HEK293 (cell line): ENCODE measurements at regions not wholly inside any gene's neighbourhood (a gene's known extent, or its start where the extent isn't known, plus 50 kb on each side); places are given as distances from the start of the nearest gene placed in this dataset.

ENCODE experiments used
- CTCF ChIA-PET: fragments of 350-600 bp; formaldehyde crosslinking; extraction: SDS; loops from one replicate; lab custom pipeline; 2021; ENCODE audit warnings: antibody characterized with exemption; lab: Yijun Ruan, JAX
- POLR2A ChIA-PET: fragments of 300-600 bp; formaldehyde crosslinking; extraction: SDS; loops from one replicate; lab custom pipeline; 2020; ENCODE audit warnings: antibody characterized with exemption, inconsistent platforms; lab: Yijun Ruan, JAX
- H3K27ac ChIP-seq: fragments of 200-500 bp; sonication (Bioruptor generic); 2 replicates; pipeline ENCODE4 v1.5.1; 2014; ENCODE audit warnings: low read depth, low read length, control low read depth, inconsistent platforms; ENCODE audit errors: extremely low read depth
- H3K36me3 ChIP-seq, 2 experiments: fragments of 200-500 bp in 1 of 2; sonication (Bioruptor generic) in 1 of 2; 1 replicate in 1 of 2; 2 replicates in 1 of 2; pipeline ENCODE4 v1.5.1; 2014 to 2017; ENCODE audit warnings: inconsistent platforms in 2 of 2, low read length in 2 of 2; ENCODE audit not compliant: control insufficient read depth in 2 of 2, insufficient read depth in 1 of 2
- H3K4me1 ChIP-seq: fragments of 200-500 bp; sonication (Bioruptor generic); 2 replicates; pipeline ENCODE4 v1.5.1; 2014; ENCODE audit warnings: mild to moderate bottlenecking, low read length, inconsistent platforms; ENCODE audit not compliant: control insufficient read depth, insufficient read depth
- H3K4me3 ChIP-seq: 2 replicates; pipeline ENCODE4 v1.5.1; 2011; ENCODE audit warnings: low read depth, mild to moderate bottlenecking, control low read depth, low read length, moderate library complexity
- H3K9me3 ChIP-seq: fragments of 200-500 bp; sonication (Bioruptor generic); 2 replicates; pipeline ENCODE4 v1.5.1; 2014; ENCODE audit warnings: low read depth, low read length, inconsistent platforms; ENCODE audit not compliant: control insufficient read depth, insufficient read depth
- GLI4 ChIP-seq: fragments of 450-650 bp; formaldehyde crosslinking; IDR thresholded peaks from 2 replicates; pipeline ENCODE4 v1.5.1; 2016; ENCODE audit warnings: missing biosample characterization, missing genetic modification characterization
- KLF8 ChIP-seq: fragments of 450-650 bp; formaldehyde crosslinking; IDR thresholded peaks from 2 replicates; pipeline ENCODE4 v1.5.1; 2016; ENCODE audit warnings: missing biosample characterization, missing genetic modification characterization
- KLF9 ChIP-seq: fragments of 450-650 bp; formaldehyde crosslinking; IDR thresholded peaks from 2 replicates; pipeline ENCODE4 v1.5.1; 2016; ENCODE audit warnings: missing biosample characterization, missing genetic modification characterization, low read depth
- PRDM1 ChIP-seq: fragments of 450-650 bp; formaldehyde crosslinking; IDR thresholded peaks from 2 replicates; pipeline ENCODE4; 2016; ENCODE audit warnings: missing biosample characterization, missing genetic modification characterization
- ZFP3 ChIP-seq: fragments of 450-650 bp; formaldehyde crosslinking; IDR thresholded peaks from 2 replicates; pipeline ENCODE4 v1.5.1; 2016; ENCODE audit warnings: low read depth, missing biosample characterization, missing genetic modification characterization
- ZNF133 ChIP-seq: fragments of 450-650 bp; formaldehyde crosslinking; IDR thresholded peaks from 2 replicates; pipeline ENCODE4 v1.5.1; 2016; ENCODE audit warnings: missing biosample characterization, missing genetic modification characterization
- ZNF202 ChIP-seq: fragments of 450-650 bp; formaldehyde crosslinking; IDR thresholded peaks from 2 replicates; pipeline ENCODE4 v1.5.1; 2016; ENCODE audit warnings: missing biosample characterization, missing genetic modification characterization, borderline replicate concordance
- ZNF324 ChIP-seq: fragments of 450-650 bp; formaldehyde crosslinking; IDR thresholded peaks from 2 replicates; pipeline ENCODE4 v1.5.1; 2016; ENCODE audit warnings: missing biosample characterization, missing genetic modification characterization
- ZNF350 ChIP-seq: fragments of 450-650 bp; formaldehyde crosslinking; IDR thresholded peaks from 2 replicates; pipeline ENCODE4 v1.5.0; 2017; ENCODE audit warnings: missing biosample characterization, mild to moderate bottlenecking, missing genetic modification characterization
- ZNF354C ChIP-seq: fragments of 450-650 bp; formaldehyde crosslinking; IDR thresholded peaks from 2 replicates; pipeline ENCODE4 v1.5.1; 2016; ENCODE audit warnings: missing biosample characterization, missing genetic modification characterization, low read depth, borderline replicate concordance
- ZNF416 ChIP-seq: fragments of 450-650 bp; formaldehyde crosslinking; IDR thresholded peaks from 2 replicates; pipeline ENCODE4 v1.5.1; 2016; ENCODE audit warnings: missing biosample characterization, missing genetic modification characterization
- ZNF433 ChIP-seq: fragments of 450-650 bp; formaldehyde crosslinking; IDR thresholded peaks from 2 replicates; pipeline ENCODE4 v1.5.1; 2016; ENCODE audit warnings: missing biosample characterization, missing genetic modification characterization, low read depth
- ZNF510 ChIP-seq: fragments of 450-650 bp; formaldehyde crosslinking; IDR thresholded peaks from 2 replicates; pipeline ENCODE4 v1.5.1; 2018; ENCODE audit warnings: mild to moderate bottlenecking, missing genetic modification characterization, missing biosample characterization; ENCODE audit not compliant: insufficient replicate concordance
- ZNF558 ChIP-seq: fragments of 450-650 bp; formaldehyde crosslinking; IDR thresholded peaks from 2 replicates; pipeline ENCODE4 v1.5.1; 2016; ENCODE audit warnings: missing biosample characterization, missing genetic modification characterization
- ZNF561 ChIP-seq: fragments of 450-650 bp; IDR thresholded peaks from 2 replicates; pipeline ENCODE4 v1.5.1; 2018; ENCODE audit warnings: missing biosample characterization, missing genetic modification characterization, borderline replicate concordance
- ZNF585B ChIP-seq: fragments of 450-650 bp; formaldehyde crosslinking; IDR thresholded peaks from 2 replicates; pipeline ENCODE4 v1.5.1; 2016; ENCODE audit warnings: missing biosample characterization, missing genetic modification characterization
- ZNF610 ChIP-seq: fragments of 450-650 bp; formaldehyde crosslinking; IDR thresholded peaks from 2 replicates; pipeline ENCODE4 v1.5.1; 2016; ENCODE audit warnings: missing biosample characterization, missing genetic modification characterization, borderline replicate concordance
- ZNF629 ChIP-seq: fragments of 450-650 bp; formaldehyde crosslinking; IDR thresholded peaks from 2 replicates; pipeline ENCODE4 v1.5.1; 2017; ENCODE audit warnings: missing biosample characterization, missing genetic modification characterization
- ZNF747 ChIP-seq: fragments of 450-650 bp; formaldehyde crosslinking; IDR thresholded peaks from 2 replicates; pipeline ENCODE4 v1.5.1; 2016; ENCODE audit warnings: missing biosample characterization, missing genetic modification characterization
- ZNF768 ChIP-seq: fragments of 450-650 bp; formaldehyde crosslinking; IDR thresholded peaks from 2 replicates; pipeline ENCODE4 v1.5.1; 2018; ENCODE audit warnings: missing biosample characterization, mild to moderate bottlenecking, missing genetic modification characterization
- ZNF791 ChIP-seq: fragments of 450-650 bp; formaldehyde crosslinking; IDR thresholded peaks from 2 replicates; pipeline ENCODE4 v1.5.1; 2016; ENCODE audit warnings: missing biosample characterization, missing genetic modification characterization
- ZSCAN16 ChIP-seq: fragments of 450-650 bp; formaldehyde crosslinking; IDR thresholded peaks from 2 replicates; pipeline ENCODE4 v1.5.1; 2016; ENCODE audit warnings: missing biosample characterization, missing genetic modification characterization
- TF ChIP-seq, protein P1 (sequence below): fragments of 450-650 bp; formaldehyde crosslinking; IDR thresholded peaks from 2 replicates; pipeline ENCODE4 v1.5.1; 2017; ENCODE audit warnings: missing biosample characterization, missing genetic modification characterization

- TF ChIP-seq ZNF350 (tag by site-specific recombination) (no peak), ZNF561 (tag by site-specific recombination) (no peak), ZFP3 (tag by site-specific recombination) (no peak), ZNF133 (tag by site-specific recombination) (no peak), ZNF202 (tag by site-specific recombination) (no peak)
Observed at GRCh38 chr5:171635028-171635427, 150.6 kb upstream of the SMIM23 start (continued).

DNA sequence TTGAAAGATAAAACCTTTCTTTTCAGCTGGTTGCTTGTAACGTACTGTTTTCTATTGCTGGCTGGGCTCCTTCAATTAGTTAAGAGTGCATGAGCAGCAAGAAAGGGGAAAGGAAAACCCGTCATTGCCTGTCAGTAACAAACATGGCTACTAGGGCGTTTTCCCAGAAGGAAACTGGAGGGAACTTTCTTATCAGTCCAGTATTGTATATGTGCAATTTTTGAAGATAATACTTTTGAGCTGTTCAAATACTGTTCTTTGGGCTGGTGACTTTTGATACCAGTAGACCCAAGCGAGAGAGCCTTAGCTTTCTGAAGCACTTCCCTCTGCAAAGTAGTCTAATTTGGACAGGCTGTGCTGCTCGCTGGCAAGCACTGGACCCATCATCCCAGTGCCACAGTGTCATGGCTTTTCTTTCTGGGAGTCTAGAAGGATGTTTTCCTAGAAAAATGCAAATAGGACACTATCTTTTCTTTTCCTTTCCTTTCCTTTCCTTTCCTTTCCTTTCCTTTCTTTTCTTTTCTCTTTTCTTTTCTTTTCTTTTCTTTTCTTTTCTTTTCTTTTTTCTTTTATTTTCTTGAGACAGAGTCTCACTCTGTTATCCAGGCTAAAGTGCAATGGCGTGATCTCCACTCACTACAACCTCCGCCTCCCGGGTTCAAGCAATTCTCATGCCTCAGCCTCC, 149.9 kb upstream of the SMIM23 start:
- Histone ChIP-seq H3K36me3 (no peaks in the 10 kb centered on the region), H3K9me3 (no peaks in the 10 kb centered on the region), H3K4me3 (no peak overlapping the region), H3K4me1 (no peaks in the 10 kb centered on the region; the same call in 1 of the 2 replicates), H3K27ac (no peak overlapping the region)
- no peak for TF ChIP-seq ZNF354C (tag by site-specific recombination)
- TF ChIP-seq, protein P1, sequence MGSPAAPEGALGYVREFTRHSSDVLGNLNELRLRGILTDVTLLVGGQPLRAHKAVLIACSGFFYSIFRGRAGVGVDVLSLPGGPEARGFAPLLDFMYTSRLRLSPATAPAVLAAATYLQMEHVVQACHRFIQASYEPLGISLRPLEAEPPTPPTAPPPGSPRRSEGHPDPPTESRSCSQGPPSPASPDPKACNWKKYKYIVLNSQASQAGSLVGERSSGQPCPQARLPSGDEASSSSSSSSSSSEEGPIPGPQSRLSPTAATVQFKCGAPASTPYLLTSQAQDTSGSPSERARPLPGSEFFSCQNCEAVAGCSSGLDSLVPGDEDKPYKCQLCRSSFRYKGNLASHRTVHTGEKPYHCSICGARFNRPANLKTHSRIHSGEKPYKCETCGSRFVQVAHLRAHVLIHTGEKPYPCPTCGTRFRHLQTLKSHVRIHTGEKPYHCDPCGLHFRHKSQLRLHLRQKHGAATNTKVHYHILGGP (tag by site-specific recombination) = no peak
- no peak for TF ChIP-seq ZNF629 (tag by site-specific recombination)
- TF ChIP-seq ZNF791 (tag by site-specific recombination) = no peak
- peak; percentile 97 for TF ChIP-seq PRDM1 (tag by site-specific recombination)
- TF ChIP-seq ZSCAN16 (tag by site-specific recombination) = no peak
- TF ChIP-seq ZNF510 (tag by site-specific recombination) = no peak
- ChIA-PET POLR2A (no interaction called here), CTCF (interaction anchor here (0.6 to 0.8 kb wide), 2 partner anchors 266 to 371 kb away, joined by 3 to 5 read pairs; no protein-coding TSS in a partner anchor)

DNA sequence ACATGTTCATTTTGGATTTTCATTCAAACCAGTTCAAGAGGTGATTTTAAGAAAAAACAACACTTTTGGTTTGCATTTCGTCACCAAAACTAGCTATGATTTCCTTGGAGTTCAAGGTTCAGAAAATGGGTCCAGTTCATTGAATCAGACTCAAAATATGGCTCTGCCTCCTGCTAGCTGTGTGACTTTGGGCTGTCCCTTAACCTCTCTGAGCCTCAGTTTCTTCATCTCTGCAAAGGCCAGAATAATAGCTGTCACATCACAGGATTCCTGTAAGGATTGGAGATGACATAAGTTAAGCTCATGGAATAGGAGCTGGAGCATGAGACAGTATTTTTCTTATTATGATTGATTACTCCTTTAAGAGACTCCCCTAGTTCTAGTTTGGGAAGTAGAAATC, 147.8 kb upstream of the SMIM23 start:
- Histone ChIP-seq H3K4me1 (no peaks in the 10 kb centered on the region; the same call in 1 of the 2 replicates), H3K9me3 (no peaks in the 10 kb centered on the region), H3K27ac (no peak overlapping the region), H3K36me3 (no peaks in the 10 kb centered on the region), H3K4me3 (no peak overlapping the region)
- CTCF ChIA-PET = no interaction called here
- POLR2A ChIA-PET = no interaction called here
- TF ChIP-seq ZNF433 (no peak), ZNF768 (tag by site-specific recombination) (peak; percentile 64; the same call in 1 of the 2 replicates), KLF9 (no peak), ZNF558 (no peak)

- POLR2A ChIA-PET = no interaction called here
Observed at GRCh38 chr5:171639205-171639621, 146.4 kb upstream of the SMIM23 start.

More at GRCh38 chr5:171639205-171639621, 146.4 kb upstream of the SMIM23 start:
- CTCF ChIA-PET = interaction anchor here (0.5 to 1.4 kb wide), 4 partner anchors 9 to 219 kb away, joined by 3 to 11 read pairs (median 3); no protein-coding TSS in a partner anchor
- Histone ChIP-seq H3K36me3 (no peaks in the 10 kb centered on the region), H3K4me1 (no peaks in the 10 kb centered on the region; the same call in 1 of the 2 replicates), H3K4me3 (no peak overlapping the region), H3K27ac (no peak overlapping the region), H3K9me3 (no peaks in the 10 kb centered on the region)
- TF ChIP-seq ZNF747 (tag by site-specific recombination) = no peak
- TF ChIP-seq ZNF585B (tag by site-specific recombination) = no peak
- TF ChIP-seq ZNF324 (tag by site-specific recombination) = no peak
- no peak for TF ChIP-seq GLI4 (tag by site-specific recombination)
- no peak for TF ChIP-seq ZNF610 (tag by site-specific recombination)
- no peak for TF ChIP-seq ZNF416 (tag by site-specific recombination)
- no peak for TF ChIP-seq KLF8 (tag by site-specific recombination)
